GM12878 (cell line): ENCODE measurements at regions not wholly inside any gene's neighbourhood (a gene's known extent, or its start where the extent isn't known, plus 50 kb on each side); places are given as distances from the start of the nearest gene placed in this dataset.

Experiments used
- ATAC-seq: fragments of 200-7000 bp; cut with Tn5 transposase; 3 replicates; pipeline ENCODE4 v1.9.1; 2020; ENCODE audit warnings: mild to moderate bottlenecking, moderate library complexity
- BruUV-seq: library from RNA; stranded (reverse); fragments of 400-500 nt; replicated peaks from 2 replicates; lab custom pipeline; 2021; lab: Mats Ljungman, UMichigan
- CTCF ChIA-PET: fragments of 300-600 bp; sonication (Branson Sonifier 250); formaldehyde crosslinking; extraction: SDS; loops from one replicate; lab custom pipeline; 2021; ENCODE audit warnings: inconsistent platforms; lab: Yijun Ruan, JAX
- POLR2A ChIA-PET: fragments of 350-600 bp; formaldehyde crosslinking; extraction: SDS; loops from one replicate; lab custom pipeline; 2021; ENCODE audit warnings: inconsistent platforms; lab: Charles Lee
- RAD21 ChIA-PET: fragments of 300-600 bp; sonication (Branson Sonifier 250); formaldehyde crosslinking; loops from one replicate; lab custom pipeline; 2023; ENCODE audit warnings: antibody characterized with exemption; ENCODE audit not compliant: unreplicated experiment; lab: Charles Lee
- SMC1A ChIA-PET: fragments of 300-600 bp; sonication (Branson Sonifier 250); formaldehyde crosslinking; loops from one replicate; lab custom pipeline; 2023; ENCODE audit not compliant: unreplicated experiment, uncharacterized antibody; lab: Charles Lee
- DNase-seq: peaks from one replicate; pipeline ENCODE4 v3.0.0-alpha.2; 2011; ENCODE audit warnings: low read depth, low spot score
- FAIRE-seq: peaks from 3 replicates; lab custom pipeline; 2011; peaks lifted over from hg19 to GRCh38; lab: Jason Lieb, UNC
- H2AFZ ChIP-seq: 2 replicates; pipeline ENCODE4 v1.6.0; 2011; ENCODE audit warnings: low read depth, low read length, control low read depth; ENCODE audit not compliant: control insufficient read depth
- H3K27ac ChIP-seq: 2 replicates; pipeline ENCODE4 v1.5.1; 2011; ENCODE audit warnings: control low read depth; ENCODE audit not compliant: control insufficient read depth, insufficient read depth
- H3K27me3 ChIP-seq, 2 experiments: replicated peaks in 1 of 2; 2 replicates each; pipeline versions ENCODE4 v1.6.0 to v1.6.1; 2011; ENCODE audit warnings: low read length in 1 of 2; ENCODE audit not compliant: control insufficient read depth in 2 of 2, insufficient read depth in 2 of 2
- H3K36me3 ChIP-seq, 2 experiments: 2 replicates each; pipeline ENCODE4 v1.5.1; 2011; ENCODE audit warnings: low read length in 1 of 2; ENCODE audit not compliant: control insufficient read depth in 2 of 2, insufficient read depth in 2 of 2
- H3K4me1 ChIP-seq: 2 replicates; pipeline ENCODE4 v1.6.1; 2011; ENCODE audit warnings: mild to moderate bottlenecking, low read length, moderate library complexity, mixed read lengths; ENCODE audit not compliant: control insufficient read depth, insufficient read depth
- H3K4me2 ChIP-seq: 2 replicates; pipeline ENCODE4 v1.6.0; 2011; ENCODE audit warnings: control low read depth; ENCODE audit not compliant: control insufficient read depth, insufficient read depth
- H3K4me3 ChIP-seq: fragments of 200-600 bp; sonication (generic); 2 replicates; pipeline ENCODE4 v1.5.1; 2016
- H3K79me2 ChIP-seq: 2 replicates; pipeline ENCODE4 v1.6.0; 2011; ENCODE audit warnings: low read length; ENCODE audit not compliant: control insufficient read depth, insufficient read depth
- H3K9ac ChIP-seq: 2 replicates; pipeline ENCODE4 v1.8.0; 2011; ENCODE audit warnings: low read length, control low read depth, mixed read lengths; ENCODE audit not compliant: control insufficient read depth, insufficient read depth
- H3K9me3 ChIP-seq: replicated peaks from 3 replicates; pipeline ENCODE4 v1.5.1; 2011; ENCODE audit warnings: mild to moderate bottlenecking, low read length; ENCODE audit not compliant: control insufficient read depth, insufficient read depth
- H4K20me1 ChIP-seq: 2 replicates; pipeline ENCODE4 v1.6.0; 2011; ENCODE audit not compliant: control insufficient read depth, insufficient read depth
- CHD1 ChIP-seq: IDR thresholded peaks from 2 replicates; pipeline ENCODE4 v1.6.1; 2012; ENCODE audit warnings: low read depth, low read length, improper control_type of control experiment
- EP300 ChIP-seq, 2 experiments: fragments of 150-350 bp in 1 of 2; IDR thresholded peaks; 2 replicates each; pipeline ENCODE4 v1.6.1; 2011 to 2012; ENCODE audit warnings: low read depth in 2 of 2, low read length in 2 of 2, borderline replicate concordance in 1 of 2, improper control_type of control experiment in 1 of 2, inconsistent platforms in 1 of 2; ENCODE audit not compliant: control insufficient read depth in 1 of 2
- EZH2 ChIP-seq: IDR thresholded peaks from 2 replicates; pipeline ENCODE4 v1.6.1; 2012; ENCODE audit warnings: low read depth, mild to moderate bottlenecking, control low read depth, inconsistent platforms, low read length, borderline replicate concordance; ENCODE audit not compliant: control insufficient read depth
- GABPA ChIP-seq: IDR thresholded peaks from 2 replicates; pipeline ENCODE4 v1.6.1; 2014; ENCODE audit warnings: antibody characterized with exemption, low read depth, mild to moderate bottlenecking, inconsistent platforms
- HDAC2 ChIP-seq: fragments of 200-600 bp; sonication (generic); IDR thresholded peaks from 2 replicates; pipeline ENCODE4 v1.6.1; 2017
- HDAC6 ChIP-seq: fragments of 200-600 bp; sonication (generic); IDR thresholded peaks from one replicate; pipeline ENCODE4 v1.8.0; 2017; ENCODE audit warnings: antibody characterized with exemption; ENCODE audit not compliant: unreplicated experiment
- IKZF2 ChIP-seq, 2 experiments: fragments of 450-650 bp; IDR thresholded peaks; 2 replicates each; pipeline ENCODE4 v1.6.1; 2017; ENCODE audit warnings: mild to moderate bottlenecking in 2 of 2, moderate library complexity in 2 of 2
- IRF4 ChIP-seq: IDR thresholded peaks from 2 replicates; pipeline ENCODE4 v1.6.1; 2011; ENCODE audit warnings: low read depth, low read length
- JUND ChIP-seq: IDR thresholded peaks from 2 replicates; pipeline ENCODE4 v1.6.1; 2012; ENCODE audit warnings: low read depth, mild to moderate bottlenecking, low read length, improper control_type of control experiment, moderate library complexity
- KDM1A ChIP-seq: fragments of 200-600 bp; sonication (generic); IDR thresholded peaks from 2 replicates; pipeline ENCODE4 v1.6.1; 2016; ENCODE audit warnings: borderline replicate concordance
- MTA3 ChIP-seq: IDR thresholded peaks from 2 replicates; pipeline ENCODE4 v1.6.1; 2012; ENCODE audit warnings: low read length, inconsistent platforms, borderline replicate concordance
- PML ChIP-seq: IDR thresholded peaks from 2 replicates; pipeline ENCODE4 v1.6.1; 2012; ENCODE audit warnings: low read length, inconsistent platforms
- POLR2A ChIP-seq: IDR thresholded peaks from 2 replicates; pipeline ENCODE4 v1.6.1; 2011; ENCODE audit warnings: low read depth, mild to moderate bottlenecking, low read length
- POU2F2 ChIP-seq: IDR thresholded peaks from 3 replicates; pipeline ENCODE4 v1.6.1; 2011; ENCODE audit warnings: low read depth, mild to moderate bottlenecking, low read length, borderline replicate concordance
- RBBP5 ChIP-seq: fragments of 200-600 bp; sonication (generic); conservative IDR thresholded peaks from 2 replicates; pipeline ENCODE4 v1.6.1; 2016
- STAT1 ChIP-seq: fragments of 450-650 bp; conservative IDR thresholded peaks from 2 replicates; pipeline ENCODE4 v1.6.1; 2014; ENCODE audit warnings: antibody characterized with exemption, mild to moderate bottlenecking
- ZNF207 ChIP-seq: fragments of 450-650 bp; IDR thresholded peaks from 2 replicates; pipeline ENCODE4 v1.6.1; 2014; ENCODE audit warnings: antibody characterized with exemption, mild to moderate bottlenecking, borderline replicate concordance
- ZNF384 ChIP-seq: IDR thresholded peaks from 2 replicates; pipeline ENCODE4 v1.6.1; 2012; ENCODE audit warnings: low read depth, mild to moderate bottlenecking, low read length, improper control_type of control experiment, borderline replicate concordance
- WGBS: methylation state at CpG from one replicate; pipeline ENCODE4 v1.1.6; 2016; ENCODE audit warnings: low lambda C conversion rate; ENCODE audit not compliant: insufficient replicate concordance, insufficient coverage; ENCODE audit errors: missing lambda C conversion rate; 5-methylcytosine and 5-hydroxymethylcytosine counted together
- in situ Hi-C: fragments of 300-500 bp; cut with MboI; formaldehyde crosslinking; loops from 9 replicates; pipeline ENCODE4 v1.14.3; 2018; ENCODE audit warnings: mixed read lengths
- intact Hi-C: fragments of 100-400 bp; cut with micrococcal nuclease; formaldehyde crosslinking; loops from one replicate; pipeline ENCODE4 v1.14.2; 2022; ENCODE audit not compliant: unreplicated experiment

- no peak for FAIRE-seq
- intact Hi-C loops = no loop called here
- BruUV-seq = no TSS peak
- H3K9ac ChIP-seq = no peak overlapping the region
- H3K79me2 ChIP-seq = no peaks in the 10 kb centered on the region
- no peak overlapping the region for H2AFZ ChIP-seq
- no peaks in the 10 kb centered on the region; the same call in 2 of the 3 replicates for H3K9me3 ChIP-seq
- no peak overlapping the region for H3K4me3 ChIP-seq
- ChIA-PET RAD21 (no interaction called here), CTCF (no interaction called here), SMC1A (interaction anchor here (0.8 to 1.0 kb wide), 2 partner anchors 27 to 528 kb away, joined by 3 to 4 read pairs; no protein-coding TSS in a partner anchor), POLR2A (interaction anchor here (0.6 to 1.6 kb wide), 2 partner anchors 15 to 163 kb away, joined by 4 to 6 read pairs; no protein-coding TSS in a partner anchor)
- H3K36me3 ChIP-seq = no peaks in the 10 kb centered on the region
- H3K27me3 ChIP-seq = no peaks in the 10 kb centered on the region
- 75% methylated on average over 7 of the region's 7 CpGs for WGBS
- ATAC-seq = no peak
- H3K27ac ChIP-seq = no peak overlapping the region
- no peak for DNase-seq
- in situ Hi-C loops = no loop called here
- no peaks in the 10 kb centered on the region for H4K20me1 ChIP-seq
- H3K4me2 ChIP-seq = no peak overlapping the region
- peaks cover 11% of the 10 kb centered on the region for H3K4me1 ChIP-seq
- TF ChIP-seq RBBP5 (no peak), IKZF2 (IDR thresholded peaks at IDR 0.05) (no peak), MTA3 (no peak), ZNF207 (no peak), GABPA (no peak), HDAC2 (no peak), HDAC6 (no peak), KDM1A (no peak), POU2F2 (no peak), ZNF384 (no peak), CHD1 (no peak), EZH2 (no peak), POLR2A (no peak), PML (no peak), IRF4 (no peak), JUND (no peak), EP300 (IDR thresholded peaks at IDR 0.05; ENCODE audit: borderline replicate concordance in 1 of 2, control insufficient read depth in 1 of 2, low read depth in 2 of 2, low read length in 2 of 2) (no peak), STAT1 (no peak)
Measured at GRCh38 chr6:21952367-21952766, 344.5 kb downstream of the PRL start.
